ENCODE measurements at regions not wholly inside any gene's neighbourhood (a gene's known extent, or its start where the extent isn't known, plus 50 kb on each side); places are given as distances from the start of the nearest gene placed in this dataset.
A peak's percentile ranks its signal among the peaks of the same experiment; 100 is the strongest.

DNA sequence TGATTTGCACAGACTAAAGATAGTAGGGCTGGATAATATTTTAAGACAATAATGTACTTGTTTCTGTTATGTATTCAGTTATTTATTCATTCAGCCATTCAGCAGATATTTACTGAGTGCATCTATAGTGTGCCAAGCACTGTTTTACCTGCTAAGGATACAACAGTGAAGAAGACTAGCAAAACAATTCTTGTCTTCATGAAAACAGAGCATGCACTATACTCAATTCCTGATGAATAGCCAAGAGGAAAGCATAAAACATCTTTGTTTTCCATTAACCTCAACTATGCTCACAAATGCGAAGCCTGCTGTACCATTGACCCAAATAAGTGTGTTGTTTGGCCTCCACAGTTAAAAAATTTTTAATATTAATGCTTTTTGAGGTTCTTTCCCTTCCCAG, 436.7 kb downstream of the BCKDHB start:
- H3K36me3 Mint-ChIP-seq (ENCODE audit: insufficient read depth, unreplicated experiment) = peaks cover 5% of the 10 kb centered on the region
- H3K27ac Mint-ChIP-seq (ENCODE audit: unreplicated experiment) = no peak overlapping the region
- intact Hi-C loops (cut with micrococcal nuclease; ENCODE audit: unreplicated experiment) = loop anchor here (5.0 kb wide), 1 partner anchor 101 kb away; no protein-coding TSS in a partner anchor
- CTCF ChIA-PET = no interaction called here
- H3K27me3 Mint-ChIP-seq (ENCODE audit: unreplicated experiment) = no peaks in the 10 kb centered on the region
- no peak overlapping the region for H3K4me3 Mint-ChIP-seq (ENCODE audit: low read depth, unreplicated experiment)
- no peak for DNase-seq
- BruUV-seq (replicated peaks) = no TSS peak
- peaks cover 7% of the 10 kb centered on the region for H3K9me3 Mint-ChIP-seq (ENCODE audit: low read depth, unreplicated experiment)
- TF ChIP-seq, protein P1, sequence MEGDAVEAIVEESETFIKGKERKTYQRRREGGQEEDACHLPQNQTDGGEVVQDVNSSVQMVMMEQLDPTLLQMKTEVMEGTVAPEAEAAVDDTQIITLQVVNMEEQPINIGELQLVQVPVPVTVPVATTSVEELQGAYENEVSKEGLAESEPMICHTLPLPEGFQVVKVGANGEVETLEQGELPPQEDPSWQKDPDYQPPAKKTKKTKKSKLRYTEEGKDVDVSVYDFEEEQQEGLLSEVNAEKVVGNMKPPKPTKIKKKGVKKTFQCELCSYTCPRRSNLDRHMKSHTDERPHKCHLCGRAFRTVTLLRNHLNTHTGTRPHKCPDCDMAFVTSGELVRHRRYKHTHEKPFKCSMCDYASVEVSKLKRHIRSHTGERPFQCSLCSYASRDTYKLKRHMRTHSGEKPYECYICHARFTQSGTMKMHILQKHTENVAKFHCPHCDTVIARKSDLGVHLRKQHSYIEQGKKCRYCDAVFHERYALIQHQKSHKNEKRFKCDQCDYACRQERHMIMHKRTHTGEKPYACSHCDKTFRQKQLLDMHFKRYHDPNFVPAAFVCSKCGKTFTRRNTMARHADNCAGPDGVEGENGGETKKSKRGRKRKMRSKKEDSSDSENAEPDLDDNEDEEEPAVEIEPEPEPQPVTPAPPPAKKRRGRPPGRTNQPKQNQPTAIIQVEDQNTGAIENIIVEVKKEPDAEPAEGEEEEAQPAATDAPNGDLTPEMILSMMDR (IDR thresholded peaks at IDR 0.05; ENCODE audit: unreplicated experiment) = no peak
- peaks cover 72% of the 10 kb centered on the region for H3K4me1 Mint-ChIP-seq (ENCODE audit: low read depth, unreplicated experiment)

DNA sequence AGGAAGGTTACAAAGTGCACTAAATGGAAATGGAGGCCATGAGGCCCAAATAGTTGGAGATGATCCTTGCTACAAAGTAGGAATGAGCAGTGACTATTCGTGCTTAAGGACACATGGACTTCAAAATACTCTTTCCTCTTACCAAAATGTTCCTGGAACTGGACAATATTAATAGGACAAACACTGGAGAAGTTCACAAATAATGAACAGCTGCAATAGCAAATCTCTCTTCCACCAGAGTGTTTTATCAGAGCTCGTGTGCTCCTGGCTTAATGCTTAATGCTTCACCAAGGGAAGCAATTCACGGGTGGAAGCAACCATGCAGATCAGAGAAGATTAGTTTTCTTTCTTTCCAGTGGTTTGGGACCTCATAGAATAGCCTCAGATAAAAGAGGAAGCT, 435.4 kb downstream of the BCKDHB start:
- DNase-seq = no peak
- Mint-ChIP-seq H3K27me3 (ENCODE audit: unreplicated experiment) (no peaks in the 10 kb centered on the region), H3K4me3 (ENCODE audit: low read depth, unreplicated experiment) (no peak overlapping the region), H3K27ac (ENCODE audit: unreplicated experiment) (peak overlapping the region; percentile 9), H3K36me3 (ENCODE audit: insufficient read depth, unreplicated experiment) (peaks cover 5% of the 10 kb centered on the region), H3K9me3 (ENCODE audit: low read depth, unreplicated experiment) (peaks cover 14% of the 10 kb centered on the region), H3K4me1 (ENCODE audit: low read depth, unreplicated experiment) (peaks cover 72% of the 10 kb centered on the region)
- CTCF ChIA-PET = no interaction called here
- BruUV-seq (replicated peaks) = no TSS peak
- TF ChIP-seq, protein P1 (IDR thresholded peaks at IDR 0.05; ENCODE audit: unreplicated experiment) = no peak
- intact Hi-C loops (cut with micrococcal nuclease; ENCODE audit: unreplicated experiment) = loop anchor here (5.0 kb wide), 1 partner anchor 100 kb away; no protein-coding TSS in a partner anchor

DNA sequence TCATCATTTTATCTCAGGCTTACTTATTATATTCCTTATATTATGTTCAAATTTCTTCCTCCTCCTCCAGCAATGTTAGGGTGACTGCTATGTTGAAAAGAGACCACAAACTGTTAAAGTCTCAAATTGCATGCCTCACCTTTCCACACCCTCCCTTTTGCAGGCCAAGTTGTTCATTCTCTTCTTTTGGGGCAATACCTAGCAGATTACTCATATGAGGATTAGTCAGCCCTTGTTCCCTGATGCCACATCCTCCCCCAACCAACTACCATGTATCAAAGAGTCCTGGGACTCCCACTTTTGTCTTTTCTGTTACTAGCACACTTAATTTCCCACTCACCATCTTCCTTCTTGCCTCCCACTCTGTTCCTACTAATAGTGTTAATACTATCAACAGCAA, 434.7 kb downstream of the BCKDHB start:
- no peak overlapping the region for H3K4me3 Mint-ChIP-seq (ENCODE audit: low read depth, unreplicated experiment)
- H3K4me1 Mint-ChIP-seq (ENCODE audit: low read depth, unreplicated experiment) = peaks cover 66% of the 10 kb centered on the region
- peak; percentile 58 for DNase-seq
- BruUV-seq (replicated peaks) = no TSS peak
- H3K36me3 Mint-ChIP-seq (ENCODE audit: insufficient read depth, unreplicated experiment) = peaks cover 5% of the 10 kb centered on the region
- H3K27ac Mint-ChIP-seq (ENCODE audit: unreplicated experiment) = peak overlapping the region; percentile 9
- no peaks in the 10 kb centered on the region for H3K27me3 Mint-ChIP-seq (ENCODE audit: unreplicated experiment)
- TF ChIP-seq, protein P1 (IDR thresholded peaks at IDR 0.05; ENCODE audit: unreplicated experiment) = no peak
- CTCF ChIA-PET = no interaction called here
- H3K9me3 Mint-ChIP-seq (ENCODE audit: low read depth, unreplicated experiment) = peaks cover 14% of the 10 kb centered on the region
- intact Hi-C loops (cut with micrococcal nuclease; ENCODE audit: unreplicated experiment) = loop anchor here (5.0 kb wide), 1 partner anchor 99 kb away; no protein-coding TSS in a partner anchor

DNA sequence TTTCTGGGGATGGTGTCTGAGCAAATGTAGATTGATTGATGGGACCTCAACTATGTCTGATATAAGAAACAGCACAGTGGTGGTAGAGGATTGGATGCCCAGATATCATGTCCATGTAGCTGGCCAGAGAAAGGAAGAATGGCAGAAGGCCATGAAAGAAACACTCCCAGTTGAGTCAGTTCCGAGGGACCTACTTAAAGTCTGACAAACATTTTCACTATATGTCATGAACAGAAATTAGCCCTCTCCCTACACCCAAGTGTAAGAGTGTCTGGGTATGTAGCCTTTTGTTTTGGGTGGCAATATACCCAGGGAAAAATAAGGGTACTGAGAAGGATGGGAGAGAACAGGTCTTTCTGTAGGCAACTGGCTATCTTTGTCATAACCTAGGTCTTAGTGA, 434.2 kb downstream of the BCKDHB start:
- CTCF ChIA-PET = no interaction called here
- H3K27ac Mint-ChIP-seq (ENCODE audit: unreplicated experiment) = peak overlapping the region; percentile 9
- no peak for DNase-seq
- H3K4me1 Mint-ChIP-seq (ENCODE audit: low read depth, unreplicated experiment) = peaks cover 66% of the 10 kb centered on the region
- TF ChIP-seq, protein P1 (IDR thresholded peaks at IDR 0.05; ENCODE audit: unreplicated experiment) = no peak
- H3K9me3 Mint-ChIP-seq (ENCODE audit: low read depth, unreplicated experiment) = peaks cover 14% of the 10 kb centered on the region
- H3K27me3 Mint-ChIP-seq (ENCODE audit: unreplicated experiment) = no peaks in the 10 kb centered on the region
- BruUV-seq (replicated peaks) = no TSS peak
- no peak overlapping the region for H3K4me3 Mint-ChIP-seq (ENCODE audit: low read depth, unreplicated experiment)
- H3K36me3 Mint-ChIP-seq (ENCODE audit: insufficient read depth, unreplicated experiment) = peaks cover 5% of the 10 kb centered on the region
- intact Hi-C loops (cut with micrococcal nuclease; ENCODE audit: unreplicated experiment) = loop anchor here (5.0 kb wide), 1 partner anchor 98 kb away; no protein-coding TSS in a partner anchor

Measured in Calu3 (cell line).